H1 (cell line): ENCODE measurements at regions not wholly inside any gene's neighbourhood (a gene's known extent, or its start where the extent isn't known, plus 50 kb on each side); places are given as distances from the start of the nearest gene placed in this dataset.

Experiments
- GTF2F1 ChIP-seq: IDR thresholded peaks from 2 replicates; pipeline ENCODE4 v1.6.1; 2012; ENCODE audit warnings: low read depth, low read length, improper control_type of control experiment, borderline replicate concordance
- POU5F1 ChIP-seq: IDR thresholded peaks from 2 replicates; pipeline ENCODE4 v1.6.1; 2011; ENCODE audit warnings: low read depth, mild to moderate bottlenecking, low read length, moderate library complexity
- USF2 ChIP-seq: IDR thresholded peaks from 2 replicates; pipeline ENCODE4 v1.6.1; 2011; ENCODE audit warnings: low read length, improper control_type of control experiment

- TF ChIP-seq USF2 (no peak), POU5F1 (no peak), GTF2F1 (no peak)
Measured at GRCh38 chr16:87002717-87003413, 314.3 kb downstream of the C16orf95 start (continued).
